Heart right ventricle (tissue), 16 donors: ENCODE measurements at regions not wholly inside any gene's neighbourhood (a gene's known extent, or its start where the extent isn't known, plus 50 kb on each side); places are given as distances from the start of the nearest gene placed in this dataset.

Experiments used
- ATAC-seq, 8 donors: fragments of 200-7000 bp; cut with Tn5 transposase; one replicate each; pipeline ENCODE4 v1.9.1; 2020; ENCODE audit warnings: mild to moderate bottlenecking in 8 of 8, moderate library complexity in 8 of 8, moderate number of reproducible peaks in 1 of 8
- DNase-seq, 2 donors: peaks; one replicate each; pipeline ENCODE4 v3.0.0-alpha.2; 2020
- H3K27ac ChIP-seq, 10 donors: fragments of 200-600 bp; sonication (generic) in 2 of 10; one replicate each; pipeline versions ENCODE4 v1.5.0 to v1.8.0; 2020 to 2022; ENCODE audit warnings: mild to moderate bottlenecking in 3 of 10
- H3K27me3 ChIP-seq, 7 donors: fragments of 200-600 bp; one replicate each; pipeline ENCODE4 v1.8.0; 2021 to 2022; ENCODE audit warnings: mild to moderate bottlenecking in 2 of 7
- H3K36me3 ChIP-seq, 9 donors: fragments of 200-600 bp; sonication (generic) in 1 of 9; one replicate each; pipeline versions ENCODE4 v1.5.0 to v1.8.0; 2020 to 2022; ENCODE audit warnings: mild to moderate bottlenecking in 2 of 9
- H3K4me1 ChIP-seq, 9 donors: fragments of 200-600 bp; sonication (generic) in 1 of 9; one replicate each; pipeline versions ENCODE4 v1.5.0 to v1.8.0; 2020 to 2022; ENCODE audit warnings: mild to moderate bottlenecking in 4 of 9
- H3K4me3 ChIP-seq, 10 donors: fragments of 200-600 bp; sonication (generic) in 2 of 10; one replicate each; pipeline versions ENCODE4 v1.5.0 to v1.8.0; 2020 to 2022; ENCODE audit warnings: mild to moderate bottlenecking in 7 of 10, moderate library complexity in 2 of 10
- H3K9me3 ChIP-seq, 11 donors: fragments of 200-600 bp in 10 of 11; sonication (generic) in 2 of 11; one replicate each; pipeline versions ENCODE4 v1.5.0 to v1.8.0; 2013 to 2022; ENCODE audit warnings: mild to moderate bottlenecking in 2 of 11, control low read depth in 1 of 11, moderate library complexity in 1 of 11
- WGBS, 2 donors: extraction: QIAGEN DNeasy Blood & Tissue Kit; methylation state at CpG; one replicate each; pipeline ENCODE4 v1.1.7; 2013; ENCODE audit warnings: inconsistent platforms in 1 of 2; 5-methylcytosine and 5-hydroxymethylcytosine counted together
- intact Hi-C, 10 donors: fragments of 100-400 bp; cut with DNase I; formaldehyde crosslinking; loops; one replicate each; pipeline versions ENCODE4 v1.11.1 to v1.14.2; 2022
- TF ChIP-seq, protein P1 (sequence below), 9 donors: fragments of 200-600 bp; sonication (generic) in 2 of 9; IDR thresholded peaks; one replicate each; pipeline versions ENCODE4 v1.5.0 to v1.8.0; 2021 to 2022; ENCODE audit warnings: antibody characterized with exemption in 9 of 9, mild to moderate bottlenecking in 5 of 9, moderate library complexity in 1 of 9
- donor health status: Arrhythmogenic right ventricular cardiomyopathy.
- donor health status: ischemic (EF 13 %, LVEDD 7.1; RV severe dilation, severe dysfunction).
- donor health status: healthy with polysubstance abuse.
- donor health status: DM: no; HTN: yes; CAD: no.
- donor health status: DM: no; HTN: no; CAD: no.
- donor health status: ischemic (EF 25% LVEDD 6.9; RV normal size, moderate dysfunction).
- donor health status: ischemic (EF 25% LVEDD 5.7; RV mildly dilated, moderate dysfunction).
- donor health status: healthy.
- donor health status: DM: yes; HTN: yes; CAD: no.
- donor health status: Ischemic cardiomyopathy.
- donor health status: ischemic (EF 35%, LVEDD 5.7; RV mildly dilated, moderate dysfunction).
- donor health status: nonischemic (EF 11% LVEDD 7.7; RV severe dilation, severe dysfunction).
- donor health status: DM: yes; HTN: yes; CAD: no.
- donor health status: PGD.
- donor health status: ischemic (EF 29% LVEDD 5.4; RV normal size, mild dysfunction).
- donor health status: nonischemic (EF 23%, LVEDD 6.1; RV moderate dilation, normal function).

- H3K27ac ChIP-seq, result no peak overlapping the region
- 39 to 42% methylated on average over 13 of the region's 13 CpGs for WGBS, 2 donors
- DNase-seq (no peak), ATAC-seq (no peak)
- no peaks in the 10 kb centered on the region for H3K4me1 ChIP-seq
- no peaks in the 10 kb centered on the region for H3K36me3 ChIP-seq
- TF ChIP-seq, protein P1, sequence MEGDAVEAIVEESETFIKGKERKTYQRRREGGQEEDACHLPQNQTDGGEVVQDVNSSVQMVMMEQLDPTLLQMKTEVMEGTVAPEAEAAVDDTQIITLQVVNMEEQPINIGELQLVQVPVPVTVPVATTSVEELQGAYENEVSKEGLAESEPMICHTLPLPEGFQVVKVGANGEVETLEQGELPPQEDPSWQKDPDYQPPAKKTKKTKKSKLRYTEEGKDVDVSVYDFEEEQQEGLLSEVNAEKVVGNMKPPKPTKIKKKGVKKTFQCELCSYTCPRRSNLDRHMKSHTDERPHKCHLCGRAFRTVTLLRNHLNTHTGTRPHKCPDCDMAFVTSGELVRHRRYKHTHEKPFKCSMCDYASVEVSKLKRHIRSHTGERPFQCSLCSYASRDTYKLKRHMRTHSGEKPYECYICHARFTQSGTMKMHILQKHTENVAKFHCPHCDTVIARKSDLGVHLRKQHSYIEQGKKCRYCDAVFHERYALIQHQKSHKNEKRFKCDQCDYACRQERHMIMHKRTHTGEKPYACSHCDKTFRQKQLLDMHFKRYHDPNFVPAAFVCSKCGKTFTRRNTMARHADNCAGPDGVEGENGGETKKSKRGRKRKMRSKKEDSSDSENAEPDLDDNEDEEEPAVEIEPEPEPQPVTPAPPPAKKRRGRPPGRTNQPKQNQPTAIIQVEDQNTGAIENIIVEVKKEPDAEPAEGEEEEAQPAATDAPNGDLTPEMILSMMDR (IDR thresholded peaks at IDR 0.05), result no peak
- intact Hi-C loops, result no loop called here
- H3K27me3 ChIP-seq, result peaks cover 0 to 10% (median 3%) of the 10 kb centered on the region in 7 donors
- no peaks in the 10 kb centered on the region for H3K9me3 ChIP-seq
- no peak overlapping the region for H3K4me3 ChIP-seq
These were observed 284.2 kb upstream of the ATP11B start for GRCh38 chr3:182508919-182509711.

- Histone ChIP-seq H3K4me3 (no peak overlapping the region), H3K9me3 (no peaks in the 10 kb centered on the region), H3K27me3 (peaks cover 0 to 10% (median 0%) of the 10 kb centered on the region in 7 donors), H3K4me1 (no peaks in the 10 kb centered on the region), H3K36me3 (no peaks in the 10 kb centered on the region), H3K27ac (no peak overlapping the region)
- DNase-seq (no peak), ATAC-seq (no peak)
- intact Hi-C loops, result no loop called here
- TF ChIP-seq, protein P1 (IDR thresholded peaks at IDR 0.05), result no peak
- 65 to 74% methylated on average over 1 of the region's 1 CpG for WGBS, 2 donors
These were observed 283.4 kb upstream of the ATP11B start for GRCh38 chr3:182509844-182510460.

- no peak overlapping the region for H3K27ac ChIP-seq
- no peak overlapping the region for H3K4me3 ChIP-seq
- no peak for DNase-seq
- ATAC-seq, result no peak
- no peaks in the 10 kb centered on the region for H3K27me3 ChIP-seq
- H3K9me3 ChIP-seq, result no peaks in the 10 kb centered on the region
- TF ChIP-seq, protein P1 (IDR thresholded peaks at IDR 0.05), result no peak
- H3K36me3 ChIP-seq, result no peaks in the 10 kb centered on the region
- 64 to 68% methylated on average over 5 of the region's 5 CpGs for WGBS, 2 donors
- intact Hi-C loops, result no loop called here
- H3K4me1 ChIP-seq, result no peaks in the 10 kb centered on the region
These were observed 278.9 kb upstream of the ATP11B start for GRCh38 chr3:182514236-182514964.

DNA sequence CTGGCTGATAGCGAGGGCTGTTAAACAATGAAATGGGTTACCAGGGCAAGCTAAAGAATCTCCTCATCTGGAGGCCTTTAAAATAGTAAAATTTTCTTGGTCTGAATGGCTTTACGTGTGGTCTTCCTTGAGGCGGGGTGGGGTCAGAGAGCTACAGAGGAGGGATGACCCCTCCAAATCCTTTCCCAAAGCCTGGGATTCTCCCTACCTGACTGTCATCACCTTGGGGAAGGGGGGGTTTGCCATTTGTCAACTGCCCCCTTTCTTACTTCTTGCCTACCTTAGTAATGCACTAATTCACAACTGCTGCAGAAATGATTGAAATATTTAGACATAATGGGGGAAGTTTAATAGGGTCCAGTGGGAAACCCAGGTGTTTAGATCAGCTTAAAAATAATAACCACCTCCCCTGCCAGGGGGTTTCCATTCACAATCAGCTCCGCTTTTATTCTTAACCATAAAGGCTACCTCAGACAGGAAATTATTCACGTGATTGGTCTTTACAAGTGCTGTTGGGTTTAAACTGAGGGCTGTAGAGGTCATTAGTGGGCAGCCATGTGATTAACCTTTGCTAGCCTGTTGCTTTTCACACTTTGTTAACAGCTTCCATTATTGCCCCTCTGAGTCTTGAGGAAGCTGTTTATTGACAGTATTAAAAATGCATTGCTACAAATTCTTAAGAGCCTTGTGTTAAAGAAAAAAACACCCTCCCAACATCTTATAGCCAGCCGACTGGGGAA lies 276.5 kb upstream of the ATP11B start:
- Histone ChIP-seq H3K4me3 (no peak overlapping the region), H3K36me3 (no peaks in the 10 kb centered on the region), H3K9me3 (no peaks in the 10 kb centered on the region), H3K27ac (no peak overlapping the region), H3K27me3 (no peaks in the 10 kb centered on the region), H3K4me1 (no peaks in the 10 kb centered on the region)
- no peak for DNase-seq
- 72 to 78% methylated on average over 6 of the region's 6 CpGs for WGBS, 2 donors
- TF ChIP-seq, protein P1 (IDR thresholded peaks at IDR 0.05), result no peak
- intact Hi-C loops, result no loop called here
- no peak for ATAC-seq
